HL-60 (cell line): ENCODE measurements at regions not wholly inside any gene's neighbourhood (a gene's known extent, or its start where the extent isn't known, plus 50 kb on each side); places are given as distances from the start of the nearest gene placed in this dataset.

Source experiments
- DNase-seq, 2 experiments: peaks; one replicate each; pipeline ENCODE4 v3.0.0-alpha.2; 2010 to 2020; ENCODE audit warnings: low read depth in 1 of 2, low spot score in 1 of 2
- H3K27ac ChIP-seq: fragments of 250-450 bp; sonication (Bioruptor Pico); replicated peaks from 2 replicates; pipeline ENCODE4 v1.5.1; 2020; ENCODE audit warnings: mild to moderate bottlenecking, moderate library complexity
- H3K27me3 ChIP-seq: fragments of 250-450 bp; sonication (Bioruptor Pico); 2 replicates; pipeline ENCODE4 v1.5.1; 2021; ENCODE audit warnings: mild to moderate bottlenecking, moderate library complexity; ENCODE audit not compliant: insufficient read depth, poor library complexity, severe bottlenecking
- H3K4me3 ChIP-seq: replicated peaks from 2 replicates; pipeline ENCODE4 v1.5.1; 2011; ENCODE audit warnings: mild to moderate bottlenecking, control low read depth, low read length; ENCODE audit not compliant: insufficient read depth
- CTCF ChIP-seq: IDR thresholded peaks from one replicate; pipeline ENCODE4 v1.5.1; 2011; ENCODE audit warnings: low read length, control low read depth, inconsistent platforms; ENCODE audit not compliant: insufficient read depth
- GABPA ChIP-seq: IDR thresholded peaks from 2 replicates; pipeline ENCODE4 v1.6.1; 2012; ENCODE audit warnings: low read depth
- POLR2AphosphoS5 ChIP-seq: IDR thresholded peaks from 2 replicates; pipeline ENCODE4 v1.6.1; 2012; ENCODE audit warnings: low read depth
- SPI1 ChIP-seq: IDR thresholded peaks from 2 replicates; pipeline ENCODE4 v1.6.1; 2012; ENCODE audit warnings: low read depth, mild to moderate bottlenecking, borderline replicate concordance
- TF ChIP-seq, protein P1 (sequence below): IDR thresholded peaks from 2 replicates; pipeline ENCODE4 v1.6.1; 2012; ENCODE audit warnings: low read depth; ENCODE audit not compliant: insufficient replicate concordance

- DNase-seq: no peak
- no peaks in the 10 kb centered on the region for H3K27me3 ChIP-seq
- TF ChIP-seq SPI1 (no peak), CTCF (no peak), GABPA (no peak), POLR2AphosphoS5 (no peak)
- TF ChIP-seq, protein P1, sequence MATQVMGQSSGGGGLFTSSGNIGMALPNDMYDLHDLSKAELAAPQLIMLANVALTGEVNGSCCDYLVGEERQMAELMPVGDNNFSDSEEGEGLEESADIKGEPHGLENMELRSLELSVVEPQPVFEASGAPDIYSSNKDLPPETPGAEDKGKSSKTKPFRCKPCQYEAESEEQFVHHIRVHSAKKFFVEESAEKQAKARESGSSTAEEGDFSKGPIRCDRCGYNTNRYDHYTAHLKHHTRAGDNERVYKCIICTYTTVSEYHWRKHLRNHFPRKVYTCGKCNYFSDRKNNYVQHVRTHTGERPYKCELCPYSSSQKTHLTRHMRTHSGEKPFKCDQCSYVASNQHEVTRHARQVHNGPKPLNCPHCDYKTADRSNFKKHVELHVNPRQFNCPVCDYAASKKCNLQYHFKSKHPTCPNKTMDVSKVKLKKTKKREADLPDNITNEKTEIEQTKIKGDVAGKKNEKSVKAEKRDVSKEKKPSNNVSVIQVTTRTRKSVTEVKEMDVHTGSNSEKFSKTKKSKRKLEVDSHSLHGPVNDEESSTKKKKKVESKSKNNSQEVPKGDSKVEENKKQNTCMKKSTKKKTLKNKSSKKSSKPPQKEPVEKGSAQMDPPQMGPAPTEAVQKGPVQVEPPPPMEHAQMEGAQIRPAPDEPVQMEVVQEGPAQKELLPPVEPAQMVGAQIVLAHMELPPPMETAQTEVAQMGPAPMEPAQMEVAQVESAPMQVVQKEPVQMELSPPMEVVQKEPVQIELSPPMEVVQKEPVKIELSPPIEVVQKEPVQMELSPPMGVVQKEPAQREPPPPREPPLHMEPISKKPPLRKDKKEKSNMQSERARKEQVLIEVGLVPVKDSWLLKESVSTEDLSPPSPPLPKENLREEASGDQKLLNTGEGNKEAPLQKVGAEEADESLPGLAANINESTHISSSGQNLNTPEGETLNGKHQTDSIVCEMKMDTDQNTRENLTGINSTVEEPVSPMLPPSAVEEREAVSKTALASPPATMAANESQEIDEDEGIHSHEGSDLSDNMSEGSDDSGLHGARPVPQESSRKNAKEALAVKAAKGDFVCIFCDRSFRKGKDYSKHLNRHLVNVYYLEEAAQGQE: no peak
- H3K4me3 ChIP-seq: no peak overlapping the region
- H3K27ac ChIP-seq: no peak overlapping the region
These were observed 321.5 kb upstream of the MAP2 start for GRCh38 chr2:209102319-209102718.

DNA sequence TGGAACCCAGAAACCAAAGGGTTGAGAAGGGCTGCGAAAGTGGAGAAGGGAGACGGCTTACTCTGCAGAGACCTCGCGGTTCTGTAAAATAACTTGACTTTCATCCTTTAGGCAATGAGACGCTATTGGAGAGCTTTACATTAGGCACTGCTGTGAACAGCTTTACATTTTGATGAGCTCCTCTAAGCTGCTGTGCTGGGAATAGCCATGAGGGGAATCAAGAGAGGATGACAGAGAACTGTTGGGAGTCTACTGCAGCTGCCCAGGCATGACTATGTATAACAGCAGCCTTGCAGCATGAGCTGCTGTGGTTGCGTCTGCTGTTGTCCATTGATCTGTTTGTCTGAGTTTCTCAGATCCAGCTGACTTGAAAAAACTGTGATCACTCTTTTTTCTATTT lies 310.8 kb upstream of the MAP2 start:
- Histone ChIP-seq H3K27me3 (no peaks in the 10 kb centered on the region), H3K27ac (no peak overlapping the region), H3K4me3 (no peak overlapping the region)
- TF ChIP-seq GABPA (no peak), POLR2AphosphoS5 (no peak), SPI1 (no peak), CTCF (no peak)
- TF ChIP-seq, protein P1: no peak
- no peak for DNase-seq

DNA sequence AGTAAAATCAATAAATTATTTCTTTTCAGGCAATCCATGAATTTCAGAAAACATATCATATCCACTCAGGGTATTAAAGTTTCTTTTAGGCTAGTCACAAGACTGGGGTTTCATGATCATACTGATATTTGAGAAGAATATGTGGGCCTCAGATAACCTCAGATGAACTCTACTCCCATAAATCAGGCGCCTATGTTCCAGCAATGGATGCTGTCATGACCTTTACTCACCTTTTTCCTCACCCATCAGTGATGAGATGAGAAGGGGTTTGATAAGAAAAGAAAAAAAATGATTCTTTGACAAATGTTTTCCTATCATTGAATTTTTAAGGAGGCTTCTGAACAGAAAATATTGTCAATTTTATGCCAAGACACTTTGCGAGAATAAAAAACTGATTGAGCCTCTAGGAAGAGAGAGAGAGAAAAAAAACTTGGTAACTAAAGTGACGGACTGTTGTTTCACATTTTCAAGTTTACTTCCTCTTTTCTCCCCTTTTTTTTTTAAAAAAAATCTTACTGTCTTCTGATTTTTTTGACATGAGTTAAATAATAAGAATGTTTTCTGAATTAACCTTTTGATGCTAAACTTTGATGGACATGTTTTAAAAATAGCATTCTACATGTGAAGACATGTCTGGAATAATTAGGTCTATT lies 309.1 kb upstream of the MAP2 start:
- no peak overlapping the region for H3K27ac ChIP-seq
- H3K27me3 ChIP-seq: no peaks in the 10 kb centered on the region
- TF ChIP-seq GABPA: no peak
- TF ChIP-seq CTCF: no peak
- no peak for TF ChIP-seq POLR2AphosphoS5
- TF ChIP-seq, protein P1: no peak
- no peak for TF ChIP-seq SPI1
- H3K4me3 ChIP-seq: no peak overlapping the region
- no peak for DNase-seq
